GM23248 (cell line): ENCODE measurements at regions not wholly inside any gene's neighbourhood (a gene's known extent, or its start where the extent isn't known, plus 50 kb on each side); places are given as distances from the start of the nearest gene placed in this dataset.

Source experiments
- DNase-seq: peaks from one replicate; pipeline ENCODE4 v3.0.0-alpha.2; 2015
- H2AFZ ChIP-seq: fragments of 200-600 bp; sonication (generic); 2 replicates; pipeline ENCODE4 v1.6.1; 2016; ENCODE audit warnings: antibody characterized with exemption
- H3F3A ChIP-seq: fragments of 200-600 bp; sonication (generic); 2 replicates; pipeline ENCODE4 v1.6.1; 2016; ENCODE audit warnings: mild to moderate bottlenecking, antibody characterized with exemption, mixed run types; ENCODE audit not compliant: insufficient read depth
- H3K27ac ChIP-seq: fragments of 200-600 bp; sonication (generic); 2 replicates; pipeline ENCODE4 v1.5.1; 2016; ENCODE audit warnings: mild to moderate bottlenecking
- H3K27me3 ChIP-seq: fragments of 200-600 bp; sonication (generic); replicated peaks from 2 replicates; pipeline ENCODE4 v1.6.1; 2016; ENCODE audit warnings: mild to moderate bottlenecking; ENCODE audit not compliant: insufficient read depth
- H3K36me3 ChIP-seq: fragments of 200-600 bp; sonication (generic); 2 replicates; pipeline ENCODE4 v1.6.1; 2016; ENCODE audit warnings: low read depth, mild to moderate bottlenecking
- H3K4me1 ChIP-seq: fragments of 200-600 bp; sonication (generic); 2 replicates; pipeline ENCODE4 v1.6.1; 2016; ENCODE audit warnings: mild to moderate bottlenecking; ENCODE audit not compliant: insufficient read depth
- H3K4me2 ChIP-seq: fragments of 200-600 bp; sonication (generic); one replicate; pipeline ENCODE4 v1.6.1; 2016; ENCODE audit warnings: mild to moderate bottlenecking; ENCODE audit not compliant: unreplicated experiment
- H3K4me3 ChIP-seq: fragments of 200-600 bp; sonication (generic); 2 replicates; pipeline ENCODE4 v1.5.1; 2016; ENCODE audit warnings: mild to moderate bottlenecking
- H3K79me2 ChIP-seq: fragments of 200-600 bp; sonication (generic); 2 replicates; pipeline ENCODE4 v1.6.1; 2016; ENCODE audit warnings: mild to moderate bottlenecking; ENCODE audit not compliant: insufficient read depth
- H3K9ac ChIP-seq: fragments of 200-600 bp; sonication (generic); 2 replicates; pipeline ENCODE4 v1.6.1; 2016; ENCODE audit warnings: mild to moderate bottlenecking
- H3K9me2 ChIP-seq: fragments of 200-600 bp; sonication (generic); 2 replicates; pipeline ENCODE4 v1.6.1; 2016; ENCODE audit warnings: mixed run types, mild to moderate bottlenecking, moderate library complexity; ENCODE audit not compliant: insufficient read depth
- H3K9me3 ChIP-seq: fragments of 200-600 bp; sonication (generic); one replicate; pipeline ENCODE4 v1.6.1; 2017; ENCODE audit warnings: low read depth
- H4K20me1 ChIP-seq: fragments of 200-600 bp; sonication (generic); 2 replicates; pipeline ENCODE4 v1.6.0; 2016; ENCODE audit not compliant: insufficient read depth
- EZH2 ChIP-seq: fragments of 200-600 bp; sonication (generic); IDR thresholded peaks from 2 replicates; pipeline ENCODE4 v1.6.1; 2018; ENCODE audit warnings: antibody characterized with exemption, mild to moderate bottlenecking; ENCODE audit not compliant: insufficient read depth, poor library complexity, severe bottlenecking
- EZH2phosphoT487 ChIP-seq: fragments of 200-600 bp; sonication (generic); IDR thresholded peaks from 2 replicates; pipeline ENCODE4 v1.6.1; 2018; ENCODE audit warnings: antibody characterized with exemption, moderate library complexity, mild to moderate bottlenecking, low read depth; ENCODE audit not compliant: insufficient read depth
- WGBS, 2 experiments: methylation state at CpG; one replicate each; pipeline ENCODE4 v1.1.6; 2015 to 2017; ENCODE audit warnings: low lambda C conversion rate in 2 of 2, low coverage in 1 of 2; ENCODE audit errors: missing lambda C conversion rate in 2 of 2; 5-methylcytosine and 5-hydroxymethylcytosine counted together
- in situ Hi-C: fragments of 300-500 bp; cut with MboI; formaldehyde crosslinking; loops from 2 replicates; pipeline ENCODE4 v1.15.0; 2020

- no peak for TF ChIP-seq EZH2
- TF ChIP-seq EZH2phosphoT487 = no peak
- Histone ChIP-seq H3K27me3 (no peaks in the 10 kb centered on the region), H4K20me1 (no peaks in the 10 kb centered on the region), H3K4me2 (peak overlapping the region; percentile 62), H3K9me2 (no peaks in the 10 kb centered on the region), H3K4me1 (peaks cover 26% of the 10 kb centered on the region), H3K27ac (peak overlapping the region; percentile 79), H3K36me3 (no peaks in the 10 kb centered on the region), H3K9ac (peak overlapping the region; percentile 32; the same call in 1 of the 2 replicates), H3K9me3 (no peaks in the 10 kb centered on the region), H2AFZ (peak overlapping the region; percentile 51), H3K79me2 (no peaks in the 10 kb centered on the region), H3K4me3 (peak overlapping the region; percentile 18; the same call in 1 of the 2 replicates), H3F3A (peaks cover 23% of the 10 kb centered on the region)
- WGBS, 2 experiments = 2 to 3% methylated on average over 5 of the region's 5 CpGs
- peak; percentile 85 for DNase-seq
- in situ Hi-C loops = no loop called here
Observed at GRCh38 chr17:15123593-15124263, 141.4 kb downstream of the PMP22 start.

GRCh38 chr17:15122857-15123256, 142.3 kb downstream of the PMP22 start:
- no peaks in the 10 kb centered on the region for H3K9me2 ChIP-seq
- TF ChIP-seq EZH2phosphoT487 = no peak
- TF ChIP-seq EZH2 = no peak
- WGBS, 2 experiments = 35 to 36% methylated on average over 4 of the region's 4 CpGs
- H3F3A ChIP-seq = peaks cover 23% of the 10 kb centered on the region
- H3K9ac ChIP-seq = peak overlapping the region; percentile 32; the same call in 1 of the 2 replicates
- H3K36me3 ChIP-seq = no peaks in the 10 kb centered on the region
- 0 out of 2 replicates have a peak overlapping the region, but pooled peaks have one; percentile 18 for H3K4me3 ChIP-seq
- peak overlapping the region; percentile 62 for H3K4me2 ChIP-seq
- H3K79me2 ChIP-seq = no peaks in the 10 kb centered on the region
- in situ Hi-C loops = no loop called here
- H4K20me1 ChIP-seq = no peaks in the 10 kb centered on the region
- H3K9me3 ChIP-seq = no peaks in the 10 kb centered on the region
- no peaks in the 10 kb centered on the region for H3K27me3 ChIP-seq
- no peak overlapping the region for H2AFZ ChIP-seq
- peak; percentile 56 for DNase-seq
- peak overlapping the region; percentile 79 for H3K27ac ChIP-seq
- peaks cover 26% of the 10 kb centered on the region for H3K4me1 ChIP-seq

GRCh38 chr17:15121426-15121825, 143.7 kb downstream of the PMP22 start:
- H3K4me2 ChIP-seq = no peak overlapping the region
- no peak overlapping the region for H3K9ac ChIP-seq
- H3K4me3 ChIP-seq = no peak overlapping the region
- no peaks in the 10 kb centered on the region for H3K9me2 ChIP-seq
- WGBS, 2 experiments = 53 to 64% methylated on average over 2 of the region's 2 CpGs
- H3F3A ChIP-seq = peaks cover 23% of the 10 kb centered on the region
- H3K27me3 ChIP-seq = no peaks in the 10 kb centered on the region
- no peak for TF ChIP-seq EZH2phosphoT487
- TF ChIP-seq EZH2 = no peak
- H4K20me1 ChIP-seq = no peaks in the 10 kb centered on the region
- DNase-seq = peak; percentile 56
- H3K36me3 ChIP-seq = no peaks in the 10 kb centered on the region
- H3K27ac ChIP-seq = no peak overlapping the region
- in situ Hi-C loops = no loop called here
- H3K79me2 ChIP-seq = no peaks in the 10 kb centered on the region
- no peak overlapping the region for H2AFZ ChIP-seq
- H3K9me3 ChIP-seq = no peaks in the 10 kb centered on the region
- peaks cover 26% of the 10 kb centered on the region for H3K4me1 ChIP-seq

GRCh38 chr17:15119968-15120367, 145.2 kb downstream of the PMP22 start:
- TF ChIP-seq EZH2 (no peak), EZH2phosphoT487 (no peak)
- Histone ChIP-seq H3K27me3 (no peaks in the 10 kb centered on the region), H2AFZ (no peak overlapping the region), H3K4me2 (no peak overlapping the region), H4K20me1 (no peaks in the 10 kb centered on the region), H3K4me1 (peaks cover 26% of the 10 kb centered on the region), H3K27ac (no peak overlapping the region), H3K79me2 (no peaks in the 10 kb centered on the region), H3K9me3 (no peaks in the 10 kb centered on the region), H3K36me3 (no peaks in the 10 kb centered on the region), H3F3A (peaks cover 23% of the 10 kb centered on the region), H3K9ac (no peak overlapping the region), H3K4me3 (no peak overlapping the region), H3K9me2 (no peaks in the 10 kb centered on the region)
- in situ Hi-C loops = no loop called here
- DNase-seq = peak; percentile 35
- WGBS, 2 experiments = 53 to 60% methylated on average over 3 of the region's 3 CpGs
